Cardiac muscle cell (in vitro differentiated cells and primary cell): ENCODE measurements at regions not wholly inside any gene's neighbourhood (a gene's known extent, or its start where the extent isn't known, plus 50 kb on each side); places are given as distances from the start of the nearest gene placed in this dataset.

Source experiments
- DNase-seq, 2 donors: peaks; one replicate each; pipeline versions ENCODE4 v3.0.0 to v3.0.0-alpha.2; 2010 to 2017; ENCODE audit warnings: low read depth in 1 of 2, low spot score in 1 of 2
- H3K27ac ChIP-seq: fragments of 200-600 bp; sonication (generic); 2 replicates; pipeline ENCODE4 v1.5.1; 2016
- H3K27me3 ChIP-seq: fragments of 200-600 bp; sonication (generic); 2 replicates; pipeline ENCODE4 v1.6.0; 2016; ENCODE audit warnings: control low read depth
- H3K36me3 ChIP-seq: fragments of 200-600 bp; sonication (generic); 2 replicates; pipeline ENCODE4 v1.5.1; 2016; ENCODE audit warnings: control low read depth
- H3K4me1 ChIP-seq: fragments of 200-600 bp; sonication (generic); 2 replicates; pipeline ENCODE4 v1.8.1; 2017; ENCODE audit warnings: low read depth, mild to moderate bottlenecking, mixed run types
- H3K4me3 ChIP-seq: fragments of 200-600 bp; sonication (generic); 2 replicates; pipeline ENCODE4 v1.5.1; 2016; ENCODE audit warnings: mild to moderate bottlenecking
- H3K9me3 ChIP-seq: fragments of 200-600 bp; sonication (generic); 2 replicates; pipeline ENCODE4 v1.5.1; 2017; ENCODE audit warnings: low read depth, mild to moderate bottlenecking, control low read depth
- CTCF ChIP-seq: IDR thresholded peaks from 2 replicates; pipeline ENCODE4 v1.5.1; 2012; ENCODE audit warnings: low read depth, mild to moderate bottlenecking, low read length

- Histone ChIP-seq H3K36me3 (no peaks in the 10 kb centered on the region), H3K9me3 (no peaks in the 10 kb centered on the region), H3K4me1 (no peaks in the 10 kb centered on the region), H3K4me3 (no peak overlapping the region), H3K27me3 (no peaks in the 10 kb centered on the region), H3K27ac (no peak overlapping the region)
- DNase-seq = peak in 1 of 2 donors; percentile 29
- TF ChIP-seq CTCF = no peak
Observed at GRCh38 chr6:125444006-125444923, 142.5 kb upstream of the HDDC2 start.

- H3K4me1 ChIP-seq = no peaks in the 10 kb centered on the region
- no peak overlapping the region for H3K4me3 ChIP-seq
- DNase-seq = no peak
- H3K36me3 ChIP-seq = no peaks in the 10 kb centered on the region
- no peaks in the 10 kb centered on the region for H3K9me3 ChIP-seq
- no peak overlapping the region for H3K27ac ChIP-seq
- H3K27me3 ChIP-seq = no peaks in the 10 kb centered on the region
- TF ChIP-seq CTCF = no peak
Observed at GRCh38 chr6:125445054-125445453, 143.3 kb upstream of the HDDC2 start.

- Histone ChIP-seq H3K9me3 (no peaks in the 10 kb centered on the region), H3K27me3 (no peaks in the 10 kb centered on the region), H3K4me3 (no peak overlapping the region), H3K4me1 (no peaks in the 10 kb centered on the region), H3K36me3 (no peaks in the 10 kb centered on the region), H3K27ac (no peak overlapping the region)
- no peak for DNase-seq
- no peak for TF ChIP-seq CTCF
Observed at GRCh38 chr6:125446011-125446410, 144.2 kb upstream of the HDDC2 start.

- TF ChIP-seq CTCF = no peak
- Histone ChIP-seq H3K4me3 (no peak overlapping the region), H3K36me3 (no peaks in the 10 kb centered on the region), H3K4me1 (no peaks in the 10 kb centered on the region), H3K27me3 (no peaks in the 10 kb centered on the region), H3K9me3 (no peaks in the 10 kb centered on the region), H3K27ac (no peak overlapping the region)
- no peak for DNase-seq
Observed at GRCh38 chr6:125451750-125452149, 150.0 kb upstream of the HDDC2 start.

- Histone ChIP-seq H3K9me3 (peaks cover 3% of the 10 kb centered on the region), H3K27me3 (no peaks in the 10 kb centered on the region), H3K4me1 (no peaks in the 10 kb centered on the region), H3K27ac (no peak overlapping the region), H3K36me3 (no peaks in the 10 kb centered on the region), H3K4me3 (no peak overlapping the region)
- no peak for DNase-seq
- TF ChIP-seq CTCF = no peak
Observed at GRCh38 chr6:125453516-125453915, 151.7 kb upstream of the HDDC2 start.
